RPMI8226 (cell line): ENCODE measurements at regions not wholly inside any gene's neighbourhood (a gene's known extent, or its start where the extent isn't known, plus 50 kb on each side); places are given as distances from the start of the nearest gene placed in this dataset.

ENCODE experiments used
- DNase-seq: peaks from one replicate; pipeline ENCODE4 v3.0.0-alpha.2; 2015

GRCh38 chr15:96692826-96693225, 362.3 kb downstream of the NR2F2 start:
- DNase-seq = no peak

- no peak for DNase-seq
Observed at GRCh38 chr15:96693515-96693914, 363.0 kb downstream of the NR2F2 start.

GRCh38 chr15:96693990-96694517, 363.6 kb downstream of the NR2F2 start:
- DNase-seq = no peak

GRCh38 chr15:96695426-96695825, 364.9 kb downstream of the NR2F2 start:
- no peak for DNase-seq

GRCh38 chr15:96699871-96700401, 369.4 kb downstream of the NR2F2 start:
- DNase-seq = no peak

- DNase-seq = no peak
Observed at GRCh38 chr15:96700555-96700954, 370.1 kb downstream of the NR2F2 start.

GRCh38 chr15:96701443-96701842, 370.9 kb downstream of the NR2F2 start:
- DNase-seq = no peak

GRCh38 chr15:96701877-96702276, 371.4 kb downstream of the NR2F2 start:
- no peak for DNase-seq

GRCh38 chr15:96702589-96702988, 372.1 kb downstream of the NR2F2 start:
- DNase-seq = no peak

GRCh38 chr15:96703091-96703490, 372.6 kb downstream of the NR2F2 start:
- no peak for DNase-seq

GRCh38 chr15:96703794-96704550, 373.5 kb downstream of the NR2F2 start:
- no peak for DNase-seq

GRCh38 chr15:96716075-96716474, 385.6 kb downstream of the NR2F2 start:
- DNase-seq = no peak

GRCh38 chr15:96716478-96716877, 386.0 kb downstream of the NR2F2 start:
- no peak for DNase-seq

GRCh38 chr15:96720251-96720650, 389.8 kb downstream of the NR2F2 start:
- no peak for DNase-seq

GRCh38 chr15:96720656-96721055, 390.2 kb downstream of the NR2F2 start:
- DNase-seq = no peak

GRCh38 chr15:96728591-96728990, 398.1 kb downstream of the NR2F2 start:
- DNase-seq = no peak

GRCh38 chr15:96732704-96733103, 402.2 kb downstream of the NR2F2 start:
- DNase-seq = no peak

- DNase-seq = no peak
Observed at GRCh38 chr15:96733721-96734120, 403.2 kb downstream of the NR2F2 start.

GRCh38 chr15:96735632-96736240, 405.2 kb downstream of the NR2F2 start:
- DNase-seq = no peak

- DNase-seq = no peak
Observed at GRCh38 chr15:96736384-96736783, 405.9 kb downstream of the NR2F2 start.

GRCh38 chr15:96737408-96737807, 406.9 kb downstream of the NR2F2 start:
- no peak for DNase-seq

GRCh38 chr15:96746665-96747064, 416.2 kb downstream of the NR2F2 start:
- DNase-seq = no peak

- DNase-seq = no peak
Observed at GRCh38 chr15:96747291-96747690, 416.8 kb downstream of the NR2F2 start.

- no peak for DNase-seq
Observed at GRCh38 chr15:96750361-96750760, 419.9 kb downstream of the NR2F2 start.
